Immature natural killer cell (primary cell): ENCODE measurements at regions not wholly inside any gene's neighbourhood (a gene's known extent, or its start where the extent isn't known, plus 50 kb on each side); places are given as distances from the start of the nearest gene placed in this dataset.
A peak's percentile ranks its signal among the peaks of the same experiment; 100 is the strongest.
"Not testable (repeated sequence)": the region's sequence is repeated elsewhere in the genome, so short reads cannot be mapped to it uniquely, and the experiment has no call there.

Source experiments
- DNase-seq, 3 donors: peaks; one replicate each; pipeline ENCODE4 v3.0.0; 2022; ENCODE audit warnings: mixed read lengths in 1 of 3
- H3K27ac Mint-ChIP-seq, 6 donors: one replicate each; pipeline ENCODE4 v1.8.0; 2020; ENCODE audit warnings: mixed read lengths in 6 of 6, mild to moderate bottlenecking in 5 of 6, inconsistent platforms in 4 of 6, moderate library complexity in 3 of 6
- H3K27me3 Mint-ChIP-seq, 3 donors: one replicate each; pipeline ENCODE4 v1.8.0; 2020 to 2021; ENCODE audit warnings: low read depth in 3 of 3, mild to moderate bottlenecking in 3 of 3, mixed read lengths in 3 of 3, moderate library complexity in 3 of 3, inconsistent platforms in 1 of 3
- H3K36me3 Mint-ChIP-seq, 3 donors: one replicate each; pipeline ENCODE4 v1.8.0; 2020; ENCODE audit warnings: mixed read lengths in 3 of 3, inconsistent platforms in 2 of 3, mild to moderate bottlenecking in 2 of 3
- H3K4me1 Mint-ChIP-seq, 2 donors: one replicate each; pipeline ENCODE4 v1.8.0; 2020; ENCODE audit warnings: inconsistent platforms in 2 of 2, mild to moderate bottlenecking in 2 of 2, mixed read lengths in 2 of 2, moderate library complexity in 1 of 2
- H3K4me3 Mint-ChIP-seq, 5 donors: one replicate each; pipeline ENCODE4 v1.8.0; 2020; ENCODE audit warnings: mild to moderate bottlenecking in 5 of 5, mixed read lengths in 5 of 5, inconsistent platforms in 3 of 5, moderate library complexity in 3 of 5
- H3K9me3 Mint-ChIP-seq, 6 donors: one replicate each; pipeline ENCODE4 v1.8.0; 2020; ENCODE audit warnings: mild to moderate bottlenecking in 6 of 6, mixed read lengths in 6 of 6, inconsistent platforms in 4 of 6, moderate library complexity in 3 of 6

GRCh38 chrX:80929251-80929650 lies 119.6 kb upstream of the BRWD3 start:
- H3K9me3 Mint-ChIP-seq = peaks cover 0 to 9% (median 5%) of the 10 kb centered on the region in 6 donors
- DNase-seq = no peak
- H3K4me1 Mint-ChIP-seq = no peaks in the 10 kb centered on the region
- no peak overlapping the region for H3K4me3 Mint-ChIP-seq
- H3K36me3 Mint-ChIP-seq = no peaks in the 10 kb centered on the region
- H3K27me3 Mint-ChIP-seq = peaks cover 0 to 4% (median 3%) of the 10 kb centered on the region in 3 donors
- H3K27ac Mint-ChIP-seq = no peak overlapping the region

GRCh38 chrX:80917919-80918318 lies 108.2 kb upstream of the BRWD3 start:
- no peaks in the 10 kb centered on the region for H3K4me1 Mint-ChIP-seq
- no peak overlapping the region for H3K4me3 Mint-ChIP-seq

GRCh38 chrX:80912351-80912750 lies 102.7 kb upstream of the BRWD3 start:
- H3K36me3 Mint-ChIP-seq, H3K4me1 Mint-ChIP-seq, H3K27ac Mint-ChIP-seq, H3K27me3 Mint-ChIP-seq, H3K4me3 Mint-ChIP-seq, DNase-seq: not testable (repeated sequence)
- peaks cover 0 to 23% (median 18%) of the 10 kb centered on the region in 6 donors for H3K9me3 Mint-ChIP-seq

More at GRCh38 chrX:80917919-80918318, 108.2 kb upstream of the BRWD3 start:
- Mint-ChIP-seq H3K9me3 (peaks cover 0 to 18% (median 10%) of the 10 kb centered on the region in 6 donors), H3K27ac (no peak overlapping the region), H3K36me3 (no peaks in the 10 kb centered on the region), H3K27me3 (peaks cover 0 to 10% (median 2%) of the 10 kb centered on the region in 3 donors)
- DNase-seq = no peak

DNA sequence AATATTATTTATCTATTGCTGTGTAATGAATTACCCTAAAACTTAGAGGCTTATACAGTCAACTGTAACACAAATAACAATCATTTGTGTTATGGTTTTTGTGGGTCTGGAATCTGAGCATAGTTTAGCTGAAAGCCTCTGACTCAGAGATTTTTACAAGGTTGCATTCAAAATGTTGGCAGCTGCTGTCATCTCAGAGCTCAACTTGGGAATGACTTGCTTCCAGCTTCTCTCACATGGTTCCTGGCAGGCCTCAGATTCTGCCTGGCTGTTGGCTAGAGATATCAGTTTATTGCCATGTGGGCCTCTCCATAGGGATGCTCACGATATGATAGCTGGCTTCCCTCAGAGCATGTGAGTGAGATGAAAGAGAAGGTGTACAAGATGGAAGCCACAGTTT lies 70.2 kb upstream of the BRWD3 start:
- Mint-ChIP-seq H3K4me1 (no peaks in the 10 kb centered on the region), H3K27me3 (no peaks in the 10 kb centered on the region), H3K4me3 (no peak overlapping the region), H3K9me3 (no peaks in the 10 kb centered on the region), H3K36me3 (no peaks in the 10 kb centered on the region), H3K27ac (no peak overlapping the region)
- DNase-seq = no peak

DNA sequence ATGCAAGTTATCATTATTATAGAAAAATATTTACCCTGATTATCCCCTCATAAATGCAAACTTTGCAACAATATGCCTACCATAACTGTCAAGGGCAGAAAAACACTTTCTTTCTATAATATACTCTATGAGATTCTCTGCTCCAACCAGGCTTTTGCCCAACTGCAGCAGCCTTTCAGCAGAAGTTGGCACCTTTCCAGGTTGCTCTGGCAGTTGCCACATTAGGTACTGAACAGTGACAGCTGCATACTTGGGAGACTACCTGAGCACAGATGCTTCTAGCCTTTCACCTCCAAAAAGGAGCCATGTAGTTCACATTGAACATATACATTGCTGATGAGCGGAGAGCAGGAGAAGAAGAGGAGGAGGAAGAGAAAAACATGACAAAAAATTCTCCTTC lies 69.5 kb upstream of the BRWD3 start:
- Mint-ChIP-seq H3K4me1 (no peaks in the 10 kb centered on the region), H3K4me3 (no peak overlapping the region), H3K27me3 (peaks cover 0 to under 1% (median 0%) of the 10 kb centered on the region in 3 donors), H3K27ac (no peak overlapping the region), H3K9me3 (no peaks in the 10 kb centered on the region), H3K36me3 (no peaks in the 10 kb centered on the region)
- DNase-seq = no peak

GRCh38 chrX:80876877-80877276 lies 67.2 kb upstream of the BRWD3 start:
- no peaks in the 10 kb centered on the region for H3K9me3 Mint-ChIP-seq
- H3K4me3 Mint-ChIP-seq = no peak overlapping the region
- no peaks in the 10 kb centered on the region for H3K4me1 Mint-ChIP-seq
- no peaks in the 10 kb centered on the region for H3K36me3 Mint-ChIP-seq
- H3K27me3 Mint-ChIP-seq = peaks cover 0 to 2% (median 1%) of the 10 kb centered on the region in 3 donors
- DNase-seq = peak in 2 of 3 donors; percentile 5 to 19
- H3K27ac Mint-ChIP-seq = no peak overlapping the region
